Erythroblast (primary cell): ENCODE measurements at regions not wholly inside any gene's neighbourhood (a gene's known extent, or its start where the extent isn't known, plus 50 kb on each side); places are given as distances from the start of the nearest gene placed in this dataset.

Source experiments
- DNase-seq, 2 experiments: peaks; one replicate each; lab custom pipeline; 2025; lab: John Stamatoyannopoulos, UW
- GATA1 ChIP-seq: IDR thresholded peaks from 2 replicates; pipeline ENCODE4 v1.6.1; 2011; ENCODE audit warnings: low read depth, mild to moderate bottlenecking, control low read depth, low read length, moderate library complexity
- POLR2A ChIP-seq: IDR thresholded peaks from 2 replicates; pipeline ENCODE4 v1.6.1; 2011; ENCODE audit warnings: mild to moderate bottlenecking, low read length

- DNase-seq: no peak
- TF ChIP-seq POLR2A (no peak), GATA1 (no peak)
Observed at GRCh38 chr3:24756101-24756888, 261.6 kb upstream of the THRB start.

GRCh38 chr3:24763393-24763792 is 268.7 kb upstream of the THRB start:
- no peak for DNase-seq
- TF ChIP-seq POLR2A (no peak), GATA1 (no peak)

- TF ChIP-seq GATA1: no peak
- no peak for TF ChIP-seq POLR2A
Observed at GRCh38 chr3:24764236-24764915, 269.7 kb upstream of the THRB start.

GRCh38 chr3:24765399-24765798 is 270.7 kb upstream of the THRB start:
- no peak for DNase-seq
- TF ChIP-seq GATA1: no peak
- no peak for TF ChIP-seq POLR2A

More at GRCh38 chr3:24764236-24764915, 269.7 kb upstream of the THRB start:
- no peak for DNase-seq

- TF ChIP-seq POLR2A (no peak), GATA1 (no peak)
- DNase-seq: no peak
Observed at GRCh38 chr3:24769918-24770317, 275.3 kb upstream of the THRB start.

GRCh38 chr3:24773798-24774197 is 279.1 kb upstream of the THRB start:
- peak; percentile 38 to 50 for DNase-seq
- TF ChIP-seq GATA1: no peak
- TF ChIP-seq POLR2A: no peak

GRCh38 chr3:24780991-24781390 is 286.3 kb upstream of the THRB start:
- TF ChIP-seq POLR2A (no peak), GATA1 (no peak)
- no peak for DNase-seq

- TF ChIP-seq POLR2A: no peak
- TF ChIP-seq GATA1: no peak
- DNase-seq: no peak
Observed at GRCh38 chr3:24781454-24781853, 286.8 kb upstream of the THRB start.

GRCh38 chr3:24793896-24794295 is 299.2 kb upstream of the THRB start:
- no peak for TF ChIP-seq POLR2A
- no peak for TF ChIP-seq GATA1
- DNase-seq: no peak

- TF ChIP-seq GATA1: no peak
- TF ChIP-seq POLR2A: no peak
- no peak for DNase-seq
Observed at GRCh38 chr3:24802614-24803013, 308.0 kb upstream of the THRB start.

- no peak for DNase-seq
- TF ChIP-seq GATA1 (no peak), POLR2A (no peak)
Observed at GRCh38 chr3:24804095-24804494, 309.4 kb upstream of the THRB start.

- no peak for DNase-seq
- no peak for TF ChIP-seq POLR2A
- TF ChIP-seq GATA1: no peak
Observed at GRCh38 chr3:24810881-24811280, 316.2 kb upstream of the THRB start.

GRCh38 chr3:24812116-24812515 is 317.5 kb upstream of the THRB start:
- TF ChIP-seq POLR2A (no peak), GATA1 (no peak)
- no peak for DNase-seq

GRCh38 chr3:24818055-24818454 is 323.4 kb upstream of the THRB start:
- TF ChIP-seq POLR2A (no peak), GATA1 (no peak)

More at GRCh38 chr3:24818055-24818454, 323.4 kb upstream of the THRB start:
- no peak for DNase-seq
